Gastrocnemius medialis (tissue), 4 donors: ENCODE measurements at regions not wholly inside any gene's neighbourhood (a gene's known extent, or its start where the extent isn't known, plus 50 kb on each side); places are given as distances from the start of the nearest gene placed in this dataset.

Source experiments
- CTCF ChIP-seq, 5 experiments: fragments of 450-650 bp in 3 of 5; fragments of 200-600 bp in 2 of 5; sonication (generic) in 2 of 5; IDR thresholded peaks in 4 of 5; conservative IDR thresholded peaks in 1 of 5; 1 replicate in 4 of 5; 2 replicates in 1 of 5; pipeline ENCODE4 v1.5.1; 2016 to 2019; ENCODE audit warnings: antibody characterized with exemption in 5 of 5, mild to moderate bottlenecking in 3 of 5, moderate library complexity in 3 of 5
- POLR2A ChIP-seq, 2 donors: fragments of 450-650 bp; IDR thresholded peaks; one replicate each; pipeline ENCODE4 v1.6.1; 2017; ENCODE audit warnings: antibody characterized with exemption in 2 of 2, mild to moderate bottlenecking in 2 of 2, moderate library complexity in 2 of 2

DNA sequence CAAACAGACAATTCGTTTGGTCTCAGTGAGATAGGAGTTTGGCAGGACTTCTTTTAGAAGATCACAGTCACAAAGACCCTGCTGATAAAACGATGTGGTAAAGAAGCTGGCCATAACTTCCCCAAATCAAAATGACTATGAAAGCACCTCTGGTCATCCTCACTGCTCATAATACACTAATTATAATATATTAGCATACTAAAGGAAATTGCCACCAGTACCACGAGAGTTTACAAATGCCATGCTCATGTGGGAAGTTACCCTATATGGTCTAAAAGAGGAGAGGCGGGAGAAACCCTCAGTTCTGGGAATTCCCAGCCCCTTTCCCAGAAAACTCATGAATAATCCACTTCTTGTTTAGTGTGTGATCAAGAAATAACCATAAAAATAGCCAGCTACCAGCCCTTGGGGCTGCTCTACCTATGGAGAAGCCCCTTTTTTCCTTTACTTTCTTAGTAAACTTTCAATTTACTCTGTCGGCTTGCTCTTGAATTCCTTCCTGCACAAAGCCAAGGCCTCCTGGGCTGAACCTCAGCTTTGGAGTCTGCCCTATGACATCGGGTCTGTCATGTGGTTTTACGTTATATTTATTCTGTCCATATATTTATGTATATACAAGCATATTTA, 115.8 kb upstream of the IGSF10 start:
- TF ChIP-seq CTCF (IDR thresholded peaks at IDR 0.05 in 4 of 5, conservative IDR thresholded peaks at IDR 0.05 in 1 of 5) (no peak), POLR2A (IDR thresholded peaks at IDR 0.05) (no peak)
